A549 (cell line): ENCODE measurements at regions not wholly inside any gene's neighbourhood (a gene's known extent, or its start where the extent isn't known, plus 50 kb on each side); places are given as distances from the start of the nearest gene placed in this dataset.

Source experiments
- ATAC-seq, 2 experiments: fragments of 200-7000 bp in 1 of 2; fragments of >200 bp in 1 of 2; cut with Nextera tagmentation in 1 of 2; cut with Tn5 transposase in 1 of 2; 3 replicates each; pipeline versions ENCODE4 v1.8.0 to v1.9.1; 2018 to 2020; ENCODE audit warnings: mild to moderate bottlenecking in 1 of 2, moderate library complexity in 1 of 2
- CTCF ChIA-PET: fragments of 300-600 bp; sonication (Branson Sonifier 250); formaldehyde crosslinking; extraction: SDS; loops from one replicate; lab custom pipeline; 2021; ENCODE audit warnings: antibody characterized with exemption, inconsistent platforms; lab: Yijun Ruan, JAX
- POLR2A ChIA-PET: fragments of 350-600 bp; formaldehyde crosslinking; extraction: SDS; loops from one replicate; lab custom pipeline; 2021; ENCODE audit warnings: antibody characterized with exemption, inconsistent platforms; lab: Yijun Ruan, JAX
- DNase-seq, 2 experiments: peaks; one replicate each; pipeline versions ENCODE4 v3.0.0 to v3.0.0-alpha.2; 2011 to 2016; ENCODE audit warnings: low read depth in 1 of 2, low spot score in 1 of 2
- FAIRE-seq: peaks from 2 replicates; lab custom pipeline; 2011; peaks lifted over from hg19 to GRCh38; lab: Jason Lieb, UNC
- H3K27ac ChIP-seq, 2 experiments: fragments of >200 bp; sonication (Bioruptor Twin); formaldehyde crosslinking; 3 replicates each; pipeline ENCODE4 v1.5.1; 2016 to 2017
- H3K4me1 ChIP-seq: fragments of >200 bp; sonication (Bioruptor Twin); formaldehyde crosslinking; 3 replicates; pipeline ENCODE4 v1.6.1; 2016
- H3K4me2 ChIP-seq: fragments of >200 bp; sonication (Bioruptor Twin); formaldehyde crosslinking; 3 replicates; pipeline ENCODE4 v1.6.1; 2016
- H3K4me3 ChIP-seq: fragments of >200 bp; sonication (Bioruptor Twin); formaldehyde crosslinking; 3 replicates; pipeline ENCODE4 v1.5.1; 2016
- H3K9me3 ChIP-seq: fragments of >200 bp; sonication (Bioruptor Twin); formaldehyde crosslinking; 3 replicates; pipeline ENCODE4 v1.6.1; 2016
- CBX8 ChIP-seq: fragments of 200-600 bp; sonication (generic); IDR thresholded peaks from 2 replicates; pipeline ENCODE4 v1.6.1; 2016
- CHD2 ChIP-seq: fragments of 150-350 bp; IDR thresholded peaks from 2 replicates; pipeline ENCODE4 v1.6.1; 2014; ENCODE audit warnings: low read length; ENCODE audit not compliant: partially characterized antibody
- EHF ChIP-seq: fragments of 250-450 bp; sonication (Bioruptor Pico); IDR thresholded peaks from 2 replicates; pipeline ENCODE4 v1.5.0; 2020; ENCODE audit warnings: mild to moderate bottlenecking
- EHMT2 ChIP-seq: fragments of 200-600 bp; sonication (generic); IDR thresholded peaks from 2 replicates; pipeline ENCODE4 v1.6.1; 2016; ENCODE audit warnings: antibody characterized with exemption, low read depth, mild to moderate bottlenecking, moderate library complexity
- HEYL ChIP-seq: fragments of 250-450 bp; sonication (Bioruptor Pico); IDR thresholded peaks from 2 replicates; pipeline ENCODE4 v1.8.0; 2021; ENCODE audit warnings: mild to moderate bottlenecking, moderate library complexity
- KDM1A ChIP-seq: fragments of 200-600 bp; sonication (generic); IDR thresholded peaks from 2 replicates; pipeline ENCODE4 v1.6.1; 2016; ENCODE audit warnings: low read depth, mild to moderate bottlenecking
- MAFK ChIP-seq: fragments of 450-650 bp; IDR thresholded peaks from 2 replicates; pipeline ENCODE4 v1.6.1; 2014; ENCODE audit not compliant: partially characterized antibody
- NFE2L2 ChIP-seq: fragments of 150-350 bp; conservative IDR thresholded peaks from 2 replicates; pipeline ENCODE4 v1.6.1; 2014; ENCODE audit warnings: low read length
- POLR2AphosphoS2 ChIP-seq: conservative IDR thresholded peaks from 2 replicates; pipeline ENCODE4 v1.6.1; 2012; ENCODE audit warnings: low read length, improper control_type of control experiment, inconsistent platforms
- RARB ChIP-seq: fragments of 250-450 bp; sonication (Bioruptor Pico); IDR thresholded peaks from 2 replicates; pipeline ENCODE4 v1.8.0; 2021; ENCODE audit warnings: mild to moderate bottlenecking, moderate library complexity
- RFX5 ChIP-seq: fragments of 450-650 bp; IDR thresholded peaks from 2 replicates; pipeline ENCODE4 v1.7.1; 2014; ENCODE audit warnings: antibody characterized with exemption, mild to moderate bottlenecking, moderate library complexity
- SMC3 ChIP-seq: fragments of >200 bp; sonication (Bioruptor Twin); formaldehyde crosslinking; IDR thresholded peaks from 3 replicates; pipeline ENCODE4 v1.6.1; 2018; ENCODE audit warnings: inconsistent platforms
- SREBF2 ChIP-seq: fragments of 450-650 bp; IDR thresholded peaks from 2 replicates; pipeline ENCODE4 v1.6.1; 2014; ENCODE audit warnings: mild to moderate bottlenecking, moderate library complexity
- ZNF302 ChIP-seq: fragments of 250-450 bp; sonication (Bioruptor Pico); IDR thresholded peaks from 2 replicates; pipeline ENCODE4 v1.9.0; 2021; ENCODE audit warnings: inconsistent platforms, mild to moderate bottlenecking, moderate library complexity
- WGBS: methylation state at CpG from one replicate; pipeline ENCODE4 v1.1.6; 2017; ENCODE audit errors: missing lambda C conversion rate; 5-methylcytosine and 5-hydroxymethylcytosine counted together
- TF ChIP-seq, protein P1 (sequence below): fragments of 450-650 bp; IDR thresholded peaks from 2 replicates; pipeline ENCODE4 v1.6.1; 2014; ENCODE audit warnings: antibody characterized with exemption
- TF ChIP-seq, protein P2 (sequence below): fragments of >200 bp; sonication (Bioruptor Twin); formaldehyde crosslinking; IDR thresholded peaks from 2 replicates; pipeline ENCODE4 v1.6.1; 2016
- TF ChIP-seq, protein P3 (sequence below): fragments of 150-350 bp; IDR thresholded peaks from 2 replicates; pipeline ENCODE4 v1.6.1; 2014; ENCODE audit warnings: low read depth, mild to moderate bottlenecking, low read length
- TF ChIP-seq, protein P4 (sequence below): fragments of 250-450 bp; sonication (Bioruptor Pico); IDR thresholded peaks from 2 replicates; pipeline ENCODE4 v1.5.0; 2021; ENCODE audit warnings: mild to moderate bottlenecking, moderate library complexity, borderline replicate concordance

DNA sequence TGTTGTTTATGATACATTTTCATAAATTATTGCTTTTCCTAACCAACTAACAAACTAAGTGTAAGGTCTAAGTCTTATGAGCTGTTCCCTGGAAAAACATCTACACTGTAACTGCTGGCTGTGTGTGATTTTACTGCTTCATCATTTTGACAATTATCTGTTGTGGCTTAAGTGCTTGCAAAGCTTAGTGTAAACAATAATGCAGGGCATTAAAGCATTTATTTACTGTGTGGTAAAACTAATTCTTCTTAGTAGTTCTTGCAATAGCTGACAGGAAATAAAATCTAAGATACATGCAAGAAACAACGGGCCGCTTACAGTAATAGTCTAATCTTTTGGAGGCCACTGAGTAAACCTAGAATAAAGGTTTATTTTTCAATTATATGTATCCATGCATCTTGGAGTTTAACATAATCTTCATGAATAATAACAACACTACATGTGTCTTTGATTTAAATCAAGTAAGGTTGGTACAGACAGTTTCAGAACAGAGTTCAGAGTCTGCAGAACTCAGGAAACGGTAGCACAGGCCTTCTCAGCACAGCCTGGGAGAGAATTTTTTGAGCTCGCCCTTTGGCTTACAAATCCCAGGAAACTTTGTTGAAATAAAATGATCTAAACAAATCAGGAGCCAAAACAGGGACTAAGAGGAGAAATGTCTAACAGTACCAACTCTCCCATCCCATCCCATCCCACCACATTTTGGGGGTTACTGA, 473.1 kb downstream of the NR2F1-AS1 start:
- ATAC-seq: no peak
- no peak overlapping the region for H3K4me3 ChIP-seq
- no peaks in the 10 kb centered on the region for H3K9me3 ChIP-seq
- ChIA-PET POLR2A (no interaction called here), CTCF (interaction anchor here (0.9 kb wide), 1 partner anchor 93 kb away, joined by 3 read pairs; no protein-coding TSS in a partner anchor)
- no peak for DNase-seq
- no peak for FAIRE-seq
- WGBS: 83% methylated on average over 4 of the region's 4 CpGs
- no peaks in the 10 kb centered on the region for H3K4me1 ChIP-seq
- no peak overlapping the region for H3K27ac ChIP-seq
- TF ChIP-seq RFX5 (no peak), SMC3 (no peak), NFE2L2 (no peak), HEYL (CRISPR knock-in tag) (no peak)
- H3K4me2 ChIP-seq: no peak overlapping the region

DNA sequence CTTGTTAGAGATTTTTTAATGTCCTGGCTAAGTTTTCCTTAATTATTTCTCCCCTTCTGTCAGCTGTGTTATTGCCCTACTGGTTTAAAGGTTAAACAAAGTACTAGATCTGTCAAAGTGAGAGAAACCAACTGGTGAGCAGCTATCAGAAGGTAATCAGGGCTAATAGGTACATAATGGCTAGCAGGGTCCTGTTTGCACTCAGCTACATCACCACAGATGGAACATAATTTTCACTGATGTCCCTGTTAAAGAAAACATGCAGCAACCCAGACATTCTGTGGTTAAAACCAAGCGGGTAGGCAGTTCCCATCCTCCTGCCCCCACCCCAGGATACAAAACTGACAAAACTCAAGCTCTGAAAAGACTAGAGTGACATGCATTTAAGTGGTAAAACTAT, 473.9 kb downstream of the NR2F1-AS1 start:
- ATAC-seq (no peak), DNase-seq (no peak), FAIRE-seq (no peak)
- Histone ChIP-seq H3K4me1 (no peaks in the 10 kb centered on the region), H3K27ac (no peak overlapping the region), H3K4me3 (no peak overlapping the region), H3K9me3 (no peaks in the 10 kb centered on the region), H3K4me2 (no peak overlapping the region)
- ChIA-PET CTCF (interaction anchor here (0.9 kb wide), 1 partner anchor 93 kb away, joined by 3 read pairs; no protein-coding TSS in a partner anchor), POLR2A (no interaction called here)
- 95% methylated on average over 1 of the region's 1 CpG for WGBS
- TF ChIP-seq, protein P1, sequence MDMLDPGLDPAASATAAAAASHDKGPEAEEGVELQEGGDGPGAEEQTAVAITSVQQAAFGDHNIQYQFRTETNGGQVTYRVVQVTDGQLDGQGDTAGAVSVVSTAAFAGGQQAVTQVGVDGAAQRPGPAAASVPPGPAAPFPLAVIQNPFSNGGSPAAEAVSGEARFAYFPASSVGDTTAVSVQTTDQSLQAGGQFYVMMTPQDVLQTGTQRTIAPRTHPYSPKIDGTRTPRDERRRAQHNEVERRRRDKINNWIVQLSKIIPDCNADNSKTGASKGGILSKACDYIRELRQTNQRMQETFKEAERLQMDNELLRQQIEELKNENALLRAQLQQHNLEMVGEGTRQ: no peak
- TF ChIP-seq EHF (CRISPR knock-in tag): no peak
- TF ChIP-seq SREBF2: no peak
- TF ChIP-seq, protein P2, sequence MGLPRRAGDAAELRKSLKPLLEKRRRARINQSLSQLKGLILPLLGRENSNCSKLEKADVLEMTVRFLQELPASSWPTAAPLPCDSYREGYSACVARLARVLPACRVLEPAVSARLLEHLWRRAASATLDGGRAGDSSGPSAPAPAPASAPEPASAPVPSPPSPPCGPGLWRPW: no peak
- no peak for TF ChIP-seq HEYL (CRISPR knock-in tag)
- TF ChIP-seq NFE2L2: no peak
- no peak for TF ChIP-seq MAFK
- no peak for TF ChIP-seq KDM1A
- TF ChIP-seq EHMT2: no peak
- TF ChIP-seq, protein P3, sequence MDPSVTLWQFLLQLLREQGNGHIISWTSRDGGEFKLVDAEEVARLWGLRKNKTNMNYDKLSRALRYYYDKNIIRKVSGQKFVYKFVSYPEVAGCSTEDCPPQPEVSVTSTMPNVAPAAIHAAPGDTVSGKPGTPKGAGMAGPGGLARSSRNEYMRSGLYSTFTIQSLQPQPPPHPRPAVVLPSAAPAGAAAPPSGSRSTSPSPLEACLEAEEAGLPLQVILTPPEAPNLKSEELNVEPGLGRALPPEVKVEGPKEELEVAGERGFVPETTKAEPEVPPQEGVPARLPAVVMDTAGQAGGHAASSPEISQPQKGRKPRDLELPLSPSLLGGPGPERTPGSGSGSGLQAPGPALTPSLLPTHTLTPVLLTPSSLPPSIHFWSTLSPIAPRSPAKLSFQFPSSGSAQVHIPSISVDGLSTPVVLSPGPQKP: no peak
- TF ChIP-seq ZNF302 (CRISPR knock-in tag): no peak
- no peak for TF ChIP-seq CBX8
- no peak for TF ChIP-seq CHD2

DNA sequence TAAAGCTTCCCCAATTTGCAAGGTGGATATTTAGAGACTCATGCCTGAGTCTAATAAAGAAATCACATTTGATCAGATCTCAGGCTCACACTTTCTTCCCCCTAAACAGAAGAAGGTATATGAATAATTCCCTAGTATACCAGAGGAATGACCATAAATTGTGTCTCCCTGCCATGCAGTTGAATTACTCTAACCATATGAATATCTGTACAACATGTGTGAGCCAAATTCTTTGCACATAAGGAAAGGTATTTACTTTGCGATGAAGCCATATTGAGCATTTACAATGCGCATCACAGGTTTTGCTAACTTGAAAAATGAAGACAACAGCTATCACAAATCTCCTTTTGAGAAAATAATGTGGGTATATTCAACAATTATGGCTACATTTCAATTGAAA, 479.4 kb downstream of the NR2F1-AS1 start:
- H3K27ac ChIP-seq: no peak overlapping the region
- ATAC-seq: no peak
- 97% methylated on average over 2 of the region's 2 CpGs for WGBS

More for the DNA sequence above, 479.4 kb downstream of the NR2F1-AS1 start:
- ChIA-PET POLR2A (no interaction called here), CTCF (interaction anchor here (1.0 kb wide), 1 partner anchor 9 kb away, joined by 3 read pairs; no protein-coding TSS in a partner anchor)
- TF ChIP-seq POLR2AphosphoS2: no peak
- TF ChIP-seq RFX5: no peak
- TF ChIP-seq, protein P4, sequence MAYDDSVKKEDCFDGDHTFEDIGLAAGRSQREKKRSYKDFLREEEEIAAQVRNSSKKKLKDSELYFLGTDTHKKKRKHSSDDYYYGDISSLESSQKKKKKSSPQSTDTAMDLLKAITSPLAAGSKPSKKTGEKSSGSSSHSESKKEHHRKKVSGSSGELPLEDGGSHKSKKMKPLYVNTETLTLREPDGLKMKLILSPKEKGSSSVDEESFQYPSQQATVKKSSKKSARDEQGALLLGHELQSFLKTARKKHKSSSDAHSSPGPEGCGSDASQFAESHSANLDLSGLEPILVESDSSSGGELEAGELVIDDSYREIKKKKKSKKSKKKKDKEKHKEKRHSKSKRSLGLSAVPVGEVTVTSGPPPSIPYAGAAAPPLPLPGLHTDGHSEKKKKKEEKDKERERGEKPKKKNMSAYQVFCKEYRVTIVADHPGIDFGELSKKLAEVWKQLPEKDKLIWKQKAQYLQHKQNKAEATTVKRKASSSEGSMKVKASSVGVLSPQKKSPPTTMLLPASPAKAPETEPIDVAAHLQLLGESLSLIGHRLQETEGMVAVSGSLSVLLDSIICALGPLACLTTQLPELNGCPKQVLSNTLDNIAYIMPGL (CRISPR knock-in tag): no peak
- no peak for TF ChIP-seq RARB (CRISPR knock-in tag)
- Histone ChIP-seq H3K9me3 (no peaks in the 10 kb centered on the region), H3K4me2 (no peak overlapping the region), H3K4me3 (no peak overlapping the region), H3K4me1 (peaks cover 9% of the 10 kb centered on the region; the same call in 1 of the 3 replicates)
- FAIRE-seq: no peak
- DNase-seq: no peak
